ENCODE measurements at regions not wholly inside any gene's neighbourhood (a gene's known extent, or its start where the extent isn't known, plus 50 kb on each side); places are given as distances from the start of the nearest gene placed in this dataset.

DNA sequence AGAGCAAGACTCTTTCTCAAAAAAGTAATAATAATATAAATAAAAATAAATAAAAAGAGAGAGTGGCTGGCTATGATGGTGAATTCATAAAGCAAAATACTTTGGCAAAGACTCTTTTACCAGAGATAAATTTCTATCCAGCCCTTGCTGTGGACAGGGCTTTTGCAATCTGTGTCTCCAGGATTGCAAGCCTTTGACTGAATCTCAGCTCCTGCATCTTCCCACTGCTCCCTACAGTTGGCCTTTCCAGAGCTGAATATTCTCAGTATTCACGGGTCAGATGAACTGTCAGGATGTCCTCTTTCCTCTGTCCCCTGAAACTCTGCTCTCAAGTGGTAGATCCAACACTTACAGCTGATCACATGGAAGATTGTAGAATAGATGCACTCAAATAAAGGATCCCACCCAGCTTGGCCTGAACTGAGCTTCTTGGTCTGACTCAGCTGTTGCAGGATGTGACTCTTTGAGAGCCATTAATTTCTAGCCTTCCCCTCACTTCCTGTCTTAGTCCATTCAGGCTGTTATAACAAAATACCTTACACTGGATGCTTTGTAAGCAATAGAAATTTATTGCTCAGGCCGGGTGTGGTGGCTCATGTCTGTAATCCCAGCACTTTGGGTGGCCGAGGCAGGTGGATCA is 123.4 kb upstream of the GUCY1A1 start:
- H3K4me2 ChIP-seq (ENCODE audit: insufficient read depth, low read length) = no peak overlapping the region

DNA sequence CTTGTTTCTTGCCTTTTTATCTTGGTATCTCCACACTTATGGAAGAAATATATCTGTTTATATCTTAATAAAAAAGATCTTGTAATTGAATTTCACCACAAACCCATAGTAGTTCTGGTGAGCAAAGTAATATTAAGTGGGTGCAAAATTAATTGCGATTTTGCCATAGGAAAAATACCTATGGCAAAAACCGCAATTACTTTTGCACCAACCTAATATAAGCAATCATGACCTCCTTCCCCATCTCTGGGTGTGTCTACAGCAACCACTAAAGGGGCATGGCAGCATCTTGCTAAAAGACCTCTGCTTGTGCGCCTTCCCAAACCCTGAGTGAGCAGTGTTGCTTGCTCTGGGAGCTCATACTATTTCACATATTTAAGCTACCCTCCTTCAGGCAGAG is 124.2 kb upstream of the GUCY1A1 start:
- no peak overlapping the region for H2AFZ ChIP-seq (ENCODE audit: low read depth, low read length)

More for the DNA sequence above, 123.4 kb upstream of the GUCY1A1 start:
- Histone ChIP-seq H3K4me1 (ENCODE audit: insufficient read depth, low read length) (no peaks in the 10 kb centered on the region), H3K4me3 (ENCODE audit: low read depth in 1 of 2, low read length in 2 of 2) (no peak overlapping the region), H3K27me3 (ENCODE audit: insufficient read depth, low read length, poor library complexity) (no peaks in the 10 kb centered on the region), H3K79me2 (ENCODE audit: insufficient read depth, low read length) (no peaks in the 10 kb centered on the region), H3K36me3 (ENCODE audit: insufficient read depth, low read length) (no peaks in the 10 kb centered on the region), H3K27ac (ENCODE audit: low read length) (no peak overlapping the region), H3K9ac (ENCODE audit: low read depth, low read length) (no peak overlapping the region), H3K9me3 (ENCODE audit: insufficient read depth, low read length, severe bottlenecking) (no peaks in the 10 kb centered on the region), H4K20me1 (ENCODE audit: insufficient read depth, low read length) (no peaks in the 10 kb centered on the region), H2AFZ (ENCODE audit: low read depth, low read length) (no peak overlapping the region)
- ATAC-seq (ENCODE audit: insufficient read depth, low read depth) (peak; percentile 37; the same call in 1 of the 3 replicates), DNase-seq (no peak)
- TF ChIP-seq, protein P1, sequence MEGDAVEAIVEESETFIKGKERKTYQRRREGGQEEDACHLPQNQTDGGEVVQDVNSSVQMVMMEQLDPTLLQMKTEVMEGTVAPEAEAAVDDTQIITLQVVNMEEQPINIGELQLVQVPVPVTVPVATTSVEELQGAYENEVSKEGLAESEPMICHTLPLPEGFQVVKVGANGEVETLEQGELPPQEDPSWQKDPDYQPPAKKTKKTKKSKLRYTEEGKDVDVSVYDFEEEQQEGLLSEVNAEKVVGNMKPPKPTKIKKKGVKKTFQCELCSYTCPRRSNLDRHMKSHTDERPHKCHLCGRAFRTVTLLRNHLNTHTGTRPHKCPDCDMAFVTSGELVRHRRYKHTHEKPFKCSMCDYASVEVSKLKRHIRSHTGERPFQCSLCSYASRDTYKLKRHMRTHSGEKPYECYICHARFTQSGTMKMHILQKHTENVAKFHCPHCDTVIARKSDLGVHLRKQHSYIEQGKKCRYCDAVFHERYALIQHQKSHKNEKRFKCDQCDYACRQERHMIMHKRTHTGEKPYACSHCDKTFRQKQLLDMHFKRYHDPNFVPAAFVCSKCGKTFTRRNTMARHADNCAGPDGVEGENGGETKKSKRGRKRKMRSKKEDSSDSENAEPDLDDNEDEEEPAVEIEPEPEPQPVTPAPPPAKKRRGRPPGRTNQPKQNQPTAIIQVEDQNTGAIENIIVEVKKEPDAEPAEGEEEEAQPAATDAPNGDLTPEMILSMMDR (IDR thresholded peaks at IDR 0.05; ENCODE audit: borderline replicate concordance, extremely low read depth, low read length, poor library complexity, severe bottlenecking) = no peak
- no peak for TF ChIP-seq EZH2 (IDR thresholded peaks at IDR 0.05; ENCODE audit: borderline replicate concordance, low read depth, low read length, severe bottlenecking)

DNA sequence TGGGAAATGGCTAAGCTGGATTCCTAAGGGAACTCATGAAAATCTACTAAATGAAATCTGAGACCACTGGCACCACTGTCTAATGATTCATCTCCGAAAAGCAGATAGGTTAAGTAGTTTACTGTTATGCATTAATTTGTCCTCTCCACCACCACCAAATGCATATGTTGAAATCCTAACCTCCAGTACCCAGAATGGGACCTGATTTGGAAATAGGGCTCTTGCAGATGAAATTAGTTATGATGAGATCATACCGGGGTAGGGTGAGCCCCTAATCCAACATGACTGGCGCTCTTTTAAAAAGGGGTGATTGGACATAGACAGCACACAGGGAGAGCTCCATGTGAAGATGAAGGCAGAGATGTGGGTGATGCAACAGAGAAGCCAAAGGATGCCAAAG is 124.9 kb upstream of the GUCY1A1 start:
- H4K20me1 ChIP-seq (ENCODE audit: insufficient read depth, low read length) = no peaks in the 10 kb centered on the region
- no peak for TF ChIP-seq EZH2 (IDR thresholded peaks at IDR 0.05; ENCODE audit: borderline replicate concordance, low read depth, low read length, severe bottlenecking)
- TF ChIP-seq, protein P1 (IDR thresholded peaks at IDR 0.05; ENCODE audit: borderline replicate concordance, extremely low read depth, low read length, poor library complexity, severe bottlenecking) = no peak
- H3K27ac ChIP-seq (ENCODE audit: low read length) = no peak overlapping the region
- H3K9me3 ChIP-seq (ENCODE audit: insufficient read depth, low read length, severe bottlenecking) = no peaks in the 10 kb centered on the region
- no peaks in the 10 kb centered on the region for H3K36me3 ChIP-seq (ENCODE audit: insufficient read depth, low read length)
- no peak overlapping the region for H3K9ac ChIP-seq (ENCODE audit: low read depth, low read length)
- no peak overlapping the region for H3K4me3 ChIP-seq (ENCODE audit: low read depth in 1 of 2, low read length in 2 of 2)
- H3K4me1 ChIP-seq (ENCODE audit: insufficient read depth, low read length) = no peaks in the 10 kb centered on the region
- ATAC-seq (ENCODE audit: insufficient read depth, low read depth) (no peak), DNase-seq (no peak)
- no peaks in the 10 kb centered on the region for H3K27me3 ChIP-seq (ENCODE audit: insufficient read depth, low read length, poor library complexity)
- no peak overlapping the region for H2AFZ ChIP-seq (ENCODE audit: low read depth, low read length)
- no peak overlapping the region for H3K4me2 ChIP-seq (ENCODE audit: insufficient read depth, low read length)
- H3K79me2 ChIP-seq (ENCODE audit: insufficient read depth, low read length) = no peaks in the 10 kb centered on the region

More for the DNA sequence above, 124.2 kb upstream of the GUCY1A1 start:
- Histone ChIP-seq H4K20me1 (ENCODE audit: insufficient read depth, low read length) (no peaks in the 10 kb centered on the region), H3K27me3 (ENCODE audit: insufficient read depth, low read length, poor library complexity) (no peaks in the 10 kb centered on the region), H3K4me2 (ENCODE audit: insufficient read depth, low read length) (no peak overlapping the region), H3K36me3 (ENCODE audit: insufficient read depth, low read length) (no peaks in the 10 kb centered on the region), H3K27ac (ENCODE audit: low read length) (no peak overlapping the region), H3K9me3 (ENCODE audit: insufficient read depth, low read length, severe bottlenecking) (no peaks in the 10 kb centered on the region), H3K4me3 (ENCODE audit: low read depth in 1 of 2, low read length in 2 of 2) (no peak overlapping the region), H3K4me1 (ENCODE audit: insufficient read depth, low read length) (no peaks in the 10 kb centered on the region), H3K9ac (ENCODE audit: low read depth, low read length) (no peak overlapping the region), H3K79me2 (ENCODE audit: insufficient read depth, low read length) (no peaks in the 10 kb centered on the region)
- TF ChIP-seq, protein P1 (IDR thresholded peaks at IDR 0.05; ENCODE audit: borderline replicate concordance, extremely low read depth, low read length, poor library complexity, severe bottlenecking) = no peak
- TF ChIP-seq EZH2 (IDR thresholded peaks at IDR 0.05; ENCODE audit: borderline replicate concordance, low read depth, low read length, severe bottlenecking) = no peak
- DNase-seq (no peak), ATAC-seq (ENCODE audit: insufficient read depth, low read depth) (no peak)
